Mucosa of descending colon (tissue), 3 donors: ENCODE measurements at regions not wholly inside any gene's neighbourhood (a gene's known extent, or its start where the extent isn't known, plus 50 kb on each side); places are given as distances from the start of the nearest gene placed in this dataset.

Source experiments
- ATAC-seq: fragments of 200-7000 bp; cut with Tn5 transposase; one replicate; pipeline ENCODE4 v1.9.1; 2020; ENCODE audit warnings: mild to moderate bottlenecking, moderate library complexity
- DNase-seq, 3 donors: peaks; one replicate each; pipeline ENCODE4 v3.0.0-alpha.2; 2020
- H3K36me3 ChIP-seq: fragments of 200-600 bp; one replicate; pipeline ENCODE4 v1.8.0; 2021; ENCODE audit warnings: low read depth, mild to moderate bottlenecking
- H3K4me1 ChIP-seq: fragments of 200-600 bp; one replicate; pipeline ENCODE4 v1.8.0; 2021; ENCODE audit warnings: low read depth, mild to moderate bottlenecking
- H3K4me3 ChIP-seq: fragments of 200-600 bp; one replicate; pipeline ENCODE4 v1.8.0; 2021; ENCODE audit warnings: mild to moderate bottlenecking
- H3K9me3 ChIP-seq: fragments of 200-600 bp; one replicate; pipeline ENCODE4 v1.8.0; 2021; ENCODE audit warnings: mild to moderate bottlenecking
- intact Hi-C, 2 donors: fragments of 100-400 bp; cut with DNase I in 1 of 2; cut with micrococcal nuclease in 1 of 2; formaldehyde crosslinking; loops; one replicate each; pipeline versions ENCODE4 v1.11.0 to v1.11.1; 2022; cut with DNase I, micrococcal nuclease
- TF ChIP-seq, protein P1 (sequence below): fragments of 200-600 bp; IDR thresholded peaks from one replicate; pipeline ENCODE4 v1.8.0; 2022; ENCODE audit warnings: antibody characterized with exemption, mild to moderate bottlenecking
- donor health status: DM: no; HTN: no; CAD: no; lungs with moderate emphysema.
- donor health status: DM: no; HTN: no; CAD: no.
- donor health status: DM: no; HTN: yes; CAD: no.

DNA sequence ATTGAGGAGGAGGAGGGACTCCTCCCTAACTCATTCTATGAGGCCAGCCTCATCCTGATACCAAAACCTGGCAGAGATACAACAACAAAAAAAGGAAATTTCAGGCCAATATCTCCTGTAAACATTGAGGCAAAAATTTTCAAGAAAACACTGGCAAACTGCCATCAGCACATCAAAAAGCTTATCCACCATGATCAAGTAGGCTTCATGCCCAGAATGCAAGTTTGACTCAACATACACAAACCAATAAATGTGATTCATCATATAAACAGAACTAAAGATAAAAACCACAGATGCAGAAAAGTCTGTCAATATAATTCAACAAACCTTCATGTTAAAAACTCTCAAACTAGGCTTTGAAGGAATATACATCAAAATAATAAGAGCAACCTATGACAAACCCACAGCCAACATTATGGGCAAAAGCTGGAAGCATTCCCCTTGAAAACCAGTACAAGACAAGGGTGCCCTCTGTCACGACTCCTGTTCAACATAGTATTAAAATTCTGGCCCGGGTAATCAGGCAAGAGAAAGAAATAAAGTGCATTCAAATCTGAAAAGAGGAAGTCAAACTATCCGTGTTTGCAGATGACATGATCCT, 1014.3 kb downstream of the CBLN2 start:
- TF ChIP-seq, protein P1, sequence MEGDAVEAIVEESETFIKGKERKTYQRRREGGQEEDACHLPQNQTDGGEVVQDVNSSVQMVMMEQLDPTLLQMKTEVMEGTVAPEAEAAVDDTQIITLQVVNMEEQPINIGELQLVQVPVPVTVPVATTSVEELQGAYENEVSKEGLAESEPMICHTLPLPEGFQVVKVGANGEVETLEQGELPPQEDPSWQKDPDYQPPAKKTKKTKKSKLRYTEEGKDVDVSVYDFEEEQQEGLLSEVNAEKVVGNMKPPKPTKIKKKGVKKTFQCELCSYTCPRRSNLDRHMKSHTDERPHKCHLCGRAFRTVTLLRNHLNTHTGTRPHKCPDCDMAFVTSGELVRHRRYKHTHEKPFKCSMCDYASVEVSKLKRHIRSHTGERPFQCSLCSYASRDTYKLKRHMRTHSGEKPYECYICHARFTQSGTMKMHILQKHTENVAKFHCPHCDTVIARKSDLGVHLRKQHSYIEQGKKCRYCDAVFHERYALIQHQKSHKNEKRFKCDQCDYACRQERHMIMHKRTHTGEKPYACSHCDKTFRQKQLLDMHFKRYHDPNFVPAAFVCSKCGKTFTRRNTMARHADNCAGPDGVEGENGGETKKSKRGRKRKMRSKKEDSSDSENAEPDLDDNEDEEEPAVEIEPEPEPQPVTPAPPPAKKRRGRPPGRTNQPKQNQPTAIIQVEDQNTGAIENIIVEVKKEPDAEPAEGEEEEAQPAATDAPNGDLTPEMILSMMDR = no peak
- DNase-seq = no peak

DNA sequence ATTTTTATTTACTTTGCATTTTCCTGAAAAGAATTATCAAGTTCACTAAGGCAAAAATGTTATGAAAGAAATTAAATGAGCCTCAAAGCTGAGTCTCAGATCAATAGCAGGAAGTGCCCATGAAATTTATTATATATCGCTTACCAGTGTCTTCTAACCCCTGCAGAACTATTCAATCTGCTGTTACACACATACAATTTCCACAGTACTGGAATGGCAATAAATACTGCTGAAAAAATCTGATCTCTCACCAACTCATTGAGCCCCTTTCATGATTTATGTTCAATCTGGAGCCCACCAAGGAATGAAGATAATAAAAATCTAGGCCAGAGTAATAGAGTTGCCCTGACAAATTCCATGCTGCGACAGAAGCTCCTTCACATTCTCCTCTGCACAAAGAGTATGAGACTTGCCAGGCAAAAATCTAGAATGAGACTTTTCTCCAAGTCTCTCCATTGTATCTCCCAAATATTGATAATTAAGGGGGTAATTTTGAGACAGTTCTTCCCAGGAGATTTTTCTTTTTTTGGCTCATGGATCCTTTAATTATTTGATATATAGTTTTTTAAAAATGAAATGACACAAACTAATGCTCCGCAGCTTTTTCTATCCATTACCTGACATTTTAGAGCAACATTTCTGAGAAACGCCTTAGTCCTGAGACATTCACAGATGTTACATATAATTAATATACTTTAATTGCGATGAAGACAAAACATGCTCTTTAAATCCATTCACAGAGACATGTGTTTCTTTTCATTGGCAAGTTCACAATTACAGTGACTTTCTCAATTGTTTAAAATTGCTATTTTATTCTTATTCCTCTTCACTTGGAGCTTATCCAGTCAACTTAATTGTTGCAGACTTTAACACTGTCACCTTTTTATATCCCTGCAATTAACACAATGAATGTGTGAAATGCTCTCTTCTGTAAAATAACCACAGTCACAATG, 1020.4 kb downstream of the CBLN2 start:
- DNase-seq = no peak
- intact Hi-C loops = no loop called here

More for the DNA sequence above, 1014.3 kb downstream of the CBLN2 start:
- no peaks in the 10 kb centered on the region for H3K9me3 ChIP-seq
- H3K4me1 ChIP-seq = no peaks in the 10 kb centered on the region
- intact Hi-C loops = no loop called here
- ATAC-seq = no peak
- no peak overlapping the region for H3K4me3 ChIP-seq
- H3K36me3 ChIP-seq = no peaks in the 10 kb centered on the region

DNA sequence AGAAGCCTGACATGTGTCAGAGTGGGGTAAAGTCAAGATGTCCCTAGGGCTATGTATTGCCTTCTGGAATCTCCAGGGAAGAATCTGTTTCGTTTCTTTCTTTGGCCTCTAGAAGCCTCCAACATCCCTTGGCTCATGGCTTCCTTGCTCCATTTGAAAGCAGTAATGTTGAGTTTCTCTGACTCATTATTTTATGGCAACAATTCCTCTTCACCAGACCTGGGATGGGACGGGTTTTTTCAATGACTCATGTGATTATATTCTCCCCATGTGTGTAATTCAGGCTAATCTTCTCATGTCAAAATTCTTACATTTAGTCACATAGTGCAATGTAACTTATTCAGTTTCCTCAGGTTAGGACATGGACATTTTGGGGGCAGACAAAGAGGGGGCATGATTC, 1038.6 kb downstream of the CBLN2 start:
- Histone ChIP-seq H3K9me3 (no peaks in the 10 kb centered on the region), H3K4me1 (no peaks in the 10 kb centered on the region), H3K36me3 (no peaks in the 10 kb centered on the region), H3K4me3 (no peak overlapping the region)
- TF ChIP-seq, protein P1 = no peak
- no peak for ATAC-seq
- no peak for DNase-seq
- intact Hi-C loops = no loop called here

More for the DNA sequence above, 1020.4 kb downstream of the CBLN2 start:
- ATAC-seq = no peak
- TF ChIP-seq, protein P1 = no peak
- Histone ChIP-seq H3K4me3 (no peak overlapping the region), H3K36me3 (no peaks in the 10 kb centered on the region), H3K4me1 (no peaks in the 10 kb centered on the region), H3K9me3 (no peaks in the 10 kb centered on the region)

DNA sequence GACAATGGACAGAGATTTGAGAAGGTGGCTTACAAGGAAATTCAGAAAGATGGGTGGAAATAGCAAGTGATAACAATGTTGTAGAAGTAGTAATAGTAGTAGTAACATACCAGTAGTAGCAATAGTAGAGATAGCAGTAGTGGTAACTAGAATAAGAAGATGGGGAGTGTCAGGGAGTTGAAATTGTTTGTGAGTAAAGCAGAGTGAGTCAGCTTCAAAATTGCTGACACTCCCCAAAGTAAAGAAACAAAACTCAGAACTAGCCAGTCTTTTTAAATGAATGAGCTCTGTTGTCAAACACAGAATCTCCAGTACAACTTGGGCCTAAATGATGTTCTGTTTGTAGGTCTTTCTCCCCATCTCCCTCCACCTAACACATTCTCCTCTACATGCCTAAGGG, 1040.9 kb downstream of the CBLN2 start:
- intact Hi-C loops = no loop called here
- no peak for ATAC-seq
- TF ChIP-seq, protein P1 = no peak

DNA sequence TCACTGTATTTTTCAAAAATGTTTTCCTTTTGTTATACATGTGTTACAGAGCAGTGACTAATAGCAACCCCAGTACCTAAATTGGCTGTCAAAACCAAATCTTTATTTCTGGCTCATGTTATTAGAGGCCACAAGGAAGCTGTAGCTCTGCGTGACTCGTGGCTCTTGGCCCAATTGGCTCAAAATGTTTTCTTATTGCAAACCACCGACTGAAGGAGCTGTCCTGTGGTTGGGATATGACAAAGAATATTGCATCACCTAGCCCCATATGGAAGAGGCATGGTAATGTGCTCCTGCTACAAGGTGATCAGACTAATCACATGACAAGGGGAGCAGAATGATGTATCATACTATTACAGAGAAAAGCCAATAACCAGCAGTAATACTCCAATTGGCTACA, 1058.5 kb downstream of the CBLN2 start:
- TF ChIP-seq, protein P1 = no peak
- no peaks in the 10 kb centered on the region for H3K9me3 ChIP-seq
- intact Hi-C loops = no loop called here
- DNase-seq (no peak), ATAC-seq (no peak)
- no peaks in the 10 kb centered on the region for H3K36me3 ChIP-seq
- no peaks in the 10 kb centered on the region for H3K4me1 ChIP-seq
- no peak overlapping the region for H3K4me3 ChIP-seq

More for the DNA sequence above, 1040.9 kb downstream of the CBLN2 start:
- Histone ChIP-seq H3K4me1 (no peaks in the 10 kb centered on the region), H3K36me3 (no peaks in the 10 kb centered on the region), H3K4me3 (no peak overlapping the region), H3K9me3 (no peaks in the 10 kb centered on the region)
- no peak for DNase-seq
